T-cell (primary cell): ENCODE measurements at regions not wholly inside any gene's neighbourhood (a gene's known extent, or its start where the extent isn't known, plus 50 kb on each side); places are given as distances from the start of the nearest gene placed in this dataset.

Experiments
- ATAC-seq, 4 experiments: fragments of 200-7000 bp in 3 of 4; fragments of 150-1000 bp in 1 of 4; cut with Tn5 transposase; replicated peaks in 1 of 4; 1 replicate in 3 of 4; 2 replicates in 1 of 4; pipeline ENCODE4 v1.10.0; 2021; ENCODE audit warnings: moderate library complexity in 3 of 4, mild to moderate bottlenecking in 2 of 4, moderate number of reproducible peaks in 1 of 4
- CTCF ChIA-PET, 2 donors: fragments of 300-600 bp; sonication (Branson Sonifier 250); formaldehyde crosslinking; loops; one replicate each; lab custom pipeline; 2022; ENCODE audit warnings: antibody characterized with exemption in 2 of 2; lab: Charles Lee
- POLR2A ChIA-PET, 2 donors: fragments of 300-600 bp; sonication (Branson Sonifier 250); formaldehyde crosslinking; loops; one replicate each; lab custom pipeline; 2022; ENCODE audit warnings: antibody characterized with exemption in 2 of 2; lab: Charles Lee
- DNase-seq, 35 experiments: peaks; one replicate each; pipeline versions ENCODE4 v3.0.0 to v3.0.0-alpha.2; 2013 to 2023
- H3K27ac ChIP-seq: one replicate; pipeline ENCODE4 v1.5.1; 2013; ENCODE audit warnings: low read length
- H3K27me3 ChIP-seq, 2 experiments: replicated peaks in 1 of 2; 1 replicate in 1 of 2; 2 replicates in 1 of 2; pipeline versions ENCODE4 v1.6.1 to v1.7.0; 2013; ENCODE audit warnings: low read length in 1 of 2, mixed read lengths in 1 of 2; ENCODE audit not compliant: control insufficient read depth in 2 of 2, insufficient read depth in 2 of 2; ENCODE audit errors: extremely low read depth in 1 of 2
- H3K36me3 ChIP-seq, 2 donors: 1 replicate in 1 of 2; 2 replicates in 1 of 2; pipeline versions ENCODE4 v1.6.1 to v1.7.0; 2013; ENCODE audit warnings: low read length in 1 of 2; ENCODE audit not compliant: control insufficient read depth in 2 of 2, insufficient read depth in 1 of 2; ENCODE audit errors: extremely low read depth in 1 of 2
- H3K4me1 ChIP-seq, 2 experiments: 1 replicate in 1 of 2; 2 replicates in 1 of 2; pipeline versions ENCODE4 v1.6.1 to v1.7.0; 2013; ENCODE audit warnings: low read length in 2 of 2, mixed read lengths in 1 of 2; ENCODE audit not compliant: insufficient read depth in 2 of 2, control insufficient read depth in 1 of 2; ENCODE audit errors: extremely low read depth in 1 of 2
- H3K4me3 ChIP-seq, 2 donors: 1 replicate in 1 of 2; 2 replicates in 1 of 2; pipeline versions ENCODE4 v1.5.1 to v1.7.0; 2013; ENCODE audit warnings: mild to moderate bottlenecking in 2 of 2, low read length in 1 of 2, moderate library complexity in 1 of 2; ENCODE audit not compliant: control insufficient read depth in 1 of 2; ENCODE audit errors: extremely low read depth in 1 of 2
- H3K9me3 ChIP-seq: 2 replicates; pipeline ENCODE4 v1.7.0; 2013
- H3K27ac Mint-ChIP-seq, 2 donors: one replicate each; pipeline ENCODE4 v1.8.0; 2020 to 2021; ENCODE audit warnings: mild to moderate bottlenecking in 2 of 2, mixed read lengths in 2 of 2
- H3K27me3 Mint-ChIP-seq, 2 donors: one replicate each; pipeline ENCODE4 v1.8.0; 2021 to 2022; ENCODE audit warnings: mixed read lengths in 2 of 2
- H3K36me3 Mint-ChIP-seq: one replicate; pipeline ENCODE4 v1.8.0; 2021; ENCODE audit warnings: mixed read lengths
- H3K4me1 Mint-ChIP-seq, 3 donors: one replicate each; pipeline ENCODE4 v1.8.0; 2020 to 2022; ENCODE audit warnings: mixed read lengths in 3 of 3, mild to moderate bottlenecking in 1 of 3
- H3K4me3 Mint-ChIP-seq, 3 donors: one replicate each; pipeline ENCODE4 v1.8.0; 2020 to 2022; ENCODE audit warnings: mild to moderate bottlenecking in 3 of 3, mixed read lengths in 3 of 3, moderate library complexity in 3 of 3
- H3K9me3 Mint-ChIP-seq, 3 donors: one replicate each; pipeline ENCODE4 v1.8.0; 2020 to 2022; ENCODE audit warnings: mixed read lengths in 3 of 3
- WGBS: methylation state at CpG from one replicate; pipeline ENCODE4 v1.1.5; 2013; ENCODE audit warnings: missing lambda C conversion rate; ENCODE audit not compliant: insufficient coverage; 5-methylcytosine and 5-hydroxymethylcytosine counted together

- WGBS = 83% methylated on average over 2 of the region's 4 CpGs
- Mint-ChIP-seq H3K4me1 (no peaks in the 10 kb centered on the region), H3K9me3 (no peaks in the 10 kb centered on the region), H3K27me3 (peaks cover 0 to 4% of the 10 kb centered on the region in 2 donors), H3K4me3 (no peak overlapping the region), H3K27ac (no peak overlapping the region), H3K36me3 (no peaks in the 10 kb centered on the region)
- H3K27me3 ChIP-seq = no peaks in the 10 kb centered on the region
- CTCF ChIA-PET = no interaction called here
- H3K4me3 ChIP-seq = no peak overlapping the region
- no peak for DNase-seq
- H3K27ac ChIP-seq = no peak overlapping the region
- ATAC-seq = no peak
- no peaks in the 10 kb centered on the region for H3K4me1 ChIP-seq
- H3K36me3 ChIP-seq = no peaks in the 10 kb centered on the region
- POLR2A ChIA-PET = no interaction called here
- H3K9me3 ChIP-seq = no peaks in the 10 kb centered on the region
These were observed 66.8 kb downstream of the ZNF608 start for GRCh38 chr5:124679578-124680199.

GRCh38 chr5:124678922-124679519 is 67.4 kb downstream of the ZNF608 start:
- no peaks in the 10 kb centered on the region for H3K4me1 ChIP-seq
- ATAC-seq (no peak), DNase-seq (no peak)
- H3K9me3 Mint-ChIP-seq = no peaks in the 10 kb centered on the region
- WGBS = 70% methylated on average over 3 of the region's 8 CpGs
- no peak overlapping the region for H3K4me3 ChIP-seq
- ChIA-PET CTCF (no interaction called here), POLR2A (no interaction called here)
- no peak overlapping the region for H3K27ac Mint-ChIP-seq
- peaks cover 0 to 4% of the 10 kb centered on the region in 2 donors for H3K27me3 Mint-ChIP-seq
- H3K27me3 ChIP-seq = no peaks in the 10 kb centered on the region
- H3K36me3 Mint-ChIP-seq = no peaks in the 10 kb centered on the region
- H3K4me3 Mint-ChIP-seq = no peak overlapping the region
- H3K9me3 ChIP-seq = no peaks in the 10 kb centered on the region
- no peaks in the 10 kb centered on the region for H3K36me3 ChIP-seq
- H3K4me1 Mint-ChIP-seq = no peaks in the 10 kb centered on the region
- no peak overlapping the region for H3K27ac ChIP-seq

DNA sequence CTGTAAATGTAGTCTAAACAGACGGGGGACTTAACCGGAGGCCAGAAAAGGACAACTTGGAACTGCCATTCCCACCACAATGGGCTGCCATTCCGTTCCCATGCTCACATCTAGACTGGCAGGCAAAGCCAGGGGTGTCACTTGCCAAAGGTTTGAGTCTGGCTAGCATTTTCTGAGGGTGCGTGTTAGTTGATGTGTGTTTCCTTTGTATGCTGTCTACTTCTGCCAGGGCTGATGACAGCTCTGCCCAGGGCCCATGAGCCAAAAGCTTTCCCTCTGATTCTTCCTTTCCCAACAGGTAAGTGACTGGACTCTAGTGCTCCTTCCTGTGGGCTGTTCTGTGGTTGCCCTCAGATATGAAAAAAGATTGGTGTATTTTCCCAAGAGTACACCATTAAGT is 68.0 kb downstream of the ZNF608 start:
- no peaks in the 10 kb centered on the region for H3K4me1 Mint-ChIP-seq
- Histone ChIP-seq H3K4me1 (no peaks in the 10 kb centered on the region), H3K4me3 (no peak overlapping the region), H3K27ac (no peak overlapping the region), H3K9me3 (no peaks in the 10 kb centered on the region), H3K36me3 (no peaks in the 10 kb centered on the region), H3K27me3 (no peaks in the 10 kb centered on the region)
- H3K27ac Mint-ChIP-seq = no peak overlapping the region
- H3K9me3 Mint-ChIP-seq = no peaks in the 10 kb centered on the region
- DNase-seq (no peak), ATAC-seq (no peak)
- 100% methylated on average over 2 of the region's 4 CpGs for WGBS
- H3K27me3 Mint-ChIP-seq = peaks cover 0 to 4% of the 10 kb centered on the region in 2 donors
- ChIA-PET POLR2A (no interaction called here), CTCF (no interaction called here)
- no peak overlapping the region for H3K4me3 Mint-ChIP-seq
- no peaks in the 10 kb centered on the region for H3K36me3 Mint-ChIP-seq

DNA sequence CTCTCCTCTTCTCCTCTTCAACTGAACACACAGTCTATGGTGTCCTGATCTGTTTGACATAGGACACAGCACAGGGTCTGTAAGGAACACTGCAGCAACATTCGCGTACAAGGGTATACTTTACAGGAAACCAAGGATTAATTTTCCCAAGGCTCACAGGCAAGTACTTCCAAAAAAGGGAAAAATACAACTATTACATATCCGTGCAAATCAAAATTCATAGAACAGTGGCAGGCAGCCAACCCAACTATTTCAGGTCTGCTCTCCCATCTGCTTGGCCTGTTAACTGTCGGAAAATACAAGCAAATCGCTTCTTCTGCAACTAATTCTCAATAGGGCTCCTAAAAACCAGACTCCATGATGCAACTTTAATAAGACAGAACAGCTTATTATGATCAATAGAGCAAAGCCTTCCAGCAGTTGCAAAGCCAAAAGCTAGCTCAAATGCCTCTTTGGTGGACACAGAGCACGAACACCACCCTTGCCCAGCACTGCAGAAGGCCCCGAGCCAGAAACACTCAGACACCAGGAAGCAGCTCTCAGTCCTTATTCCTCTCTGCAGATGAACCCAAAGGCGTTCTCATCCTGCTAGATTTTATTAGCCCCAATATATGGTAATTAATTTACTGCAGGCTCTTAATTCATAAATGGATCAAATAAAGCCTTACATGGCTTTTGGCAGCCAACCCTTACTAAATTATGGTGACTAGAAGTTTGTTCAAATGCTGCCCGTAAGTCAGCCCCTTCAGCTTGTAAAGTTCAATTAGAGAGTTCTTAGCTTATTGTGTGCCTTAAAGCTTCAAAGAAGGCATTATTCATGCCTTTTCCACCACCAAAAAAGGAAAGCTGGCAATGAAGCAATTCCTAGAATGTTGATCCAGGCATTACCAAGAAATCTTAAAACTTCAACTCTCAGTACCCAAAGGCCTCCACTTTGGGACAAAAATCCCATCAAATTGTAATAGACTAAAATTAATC is 68.8 kb downstream of the ZNF608 start:
- no peaks in the 10 kb centered on the region for H3K9me3 ChIP-seq
- peaks cover 0 to 4% of the 10 kb centered on the region in 2 donors for H3K27me3 Mint-ChIP-seq
- no peaks in the 10 kb centered on the region for H3K4me1 ChIP-seq
- no peaks in the 10 kb centered on the region for H3K36me3 ChIP-seq
- no peaks in the 10 kb centered on the region for H3K27me3 ChIP-seq
- no peaks in the 10 kb centered on the region for H3K36me3 Mint-ChIP-seq
- DNase-seq = no peak
- H3K4me3 Mint-ChIP-seq = no peak overlapping the region
- WGBS = 90% methylated on average over 5 of the region's 9 CpGs
- no peaks in the 10 kb centered on the region for H3K4me1 Mint-ChIP-seq
- H3K27ac Mint-ChIP-seq = no peak overlapping the region
- no peak overlapping the region for H3K27ac ChIP-seq
- no peak overlapping the region for H3K4me3 ChIP-seq
- H3K9me3 Mint-ChIP-seq = no peaks in the 10 kb centered on the region
- ChIA-PET POLR2A (no interaction called here), CTCF (no interaction called here)
- ATAC-seq = no peak

GRCh38 chr5:124675931-124676846 is 70.2 kb downstream of the ZNF608 start:
- ChIA-PET POLR2A (no interaction called here), CTCF (no interaction called here)
- Histone ChIP-seq H3K4me1 (no peaks in the 10 kb centered on the region), H3K27ac (no peak overlapping the region), H3K9me3 (no peaks in the 10 kb centered on the region), H3K36me3 (no peaks in the 10 kb centered on the region), H3K27me3 (no peaks in the 10 kb centered on the region), H3K4me3 (no peak overlapping the region)
- no CpG with 5 or more reads among the region's 6 CpGs for WGBS
- H3K27me3 Mint-ChIP-seq = peaks cover 0 to 4% of the 10 kb centered on the region in 2 donors
- no peak for ATAC-seq
- H3K4me1 Mint-ChIP-seq = no peaks in the 10 kb centered on the region
- H3K27ac Mint-ChIP-seq = no peak overlapping the region
- H3K4me3 Mint-ChIP-seq = no peak overlapping the region
- no peak for DNase-seq
- H3K9me3 Mint-ChIP-seq = no peaks in the 10 kb centered on the region
- H3K36me3 Mint-ChIP-seq = no peaks in the 10 kb centered on the region

DNA sequence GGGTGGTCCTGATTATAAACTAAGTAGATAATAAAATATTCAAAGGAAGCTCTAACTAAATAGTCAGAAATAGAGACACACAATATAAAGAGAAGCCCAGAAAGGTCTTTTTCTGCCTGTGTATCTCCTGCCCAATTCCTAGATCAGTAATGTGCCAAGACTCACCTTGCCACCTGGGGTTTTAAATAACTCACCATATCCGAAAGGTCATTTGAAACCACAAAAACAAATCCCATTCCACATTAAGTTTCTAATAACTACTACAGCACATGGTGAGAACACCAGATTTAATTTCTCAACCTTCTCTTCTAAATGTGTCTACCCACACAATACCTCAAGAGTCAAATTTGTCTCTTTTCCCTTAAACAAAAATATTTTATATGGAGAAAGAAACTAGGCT is 75.2 kb downstream of the ZNF608 start:
- Histone ChIP-seq H3K4me3 (no peak overlapping the region), H3K27ac (no peak overlapping the region), H3K9me3 (no peaks in the 10 kb centered on the region), H3K27me3 (no peaks in the 10 kb centered on the region), H3K4me1 (no peaks in the 10 kb centered on the region), H3K36me3 (no peaks in the 10 kb centered on the region)
- no peak overlapping the region for H3K27ac Mint-ChIP-seq
- no peaks in the 10 kb centered on the region for H3K4me1 Mint-ChIP-seq
- H3K27me3 Mint-ChIP-seq = peaks cover 0 to 12% of the 10 kb centered on the region in 2 donors
- DNase-seq = no peak
- no peaks in the 10 kb centered on the region for H3K9me3 Mint-ChIP-seq
- ChIA-PET CTCF (no interaction called here), POLR2A (no interaction called here)
- ATAC-seq = no peak
- H3K4me3 Mint-ChIP-seq = no peak overlapping the region
- WGBS = 83% methylated on average over 1 of the region's 1 CpG
- no peaks in the 10 kb centered on the region for H3K36me3 Mint-ChIP-seq
